NT2/D1 (cell line): ENCODE measurements at regions not wholly inside any gene's neighbourhood (a gene's known extent, or its start where the extent isn't known, plus 50 kb on each side); places are given as distances from the start of the nearest gene placed in this dataset.

ENCODE experiments used
- DNase-seq: peaks from one replicate; pipeline ENCODE4 v3.0.0-alpha.2; 2011; ENCODE audit warnings: low read depth, low spot score
- H3K27me3 ChIP-seq: 2 replicates; pipeline ENCODE4 v1.6.0; 2011; ENCODE audit warnings: mild to moderate bottlenecking; ENCODE audit not compliant: insufficient read length, insufficient read depth
- H3K36me3 ChIP-seq: 2 replicates; pipeline ENCODE4 v1.6.1; 2011; ENCODE audit warnings: mild to moderate bottlenecking, low read length, mixed read lengths; ENCODE audit not compliant: insufficient read depth, insufficient read length
- H3K4me1 ChIP-seq: 2 replicates; pipeline ENCODE4 v1.5.1; 2011; ENCODE audit not compliant: insufficient read depth, insufficient read length
- H3K4me3 ChIP-seq: 2 replicates; pipeline ENCODE4 v1.5.1; 2011; ENCODE audit warnings: low read depth; ENCODE audit not compliant: insufficient read length
- H3K9ac ChIP-seq: 2 replicates; pipeline ENCODE4 v1.6.0; 2011; ENCODE audit warnings: low read depth; ENCODE audit not compliant: insufficient read length
- H3K9me3 ChIP-seq: 2 replicates; pipeline ENCODE4 v1.5.1; 2011; ENCODE audit warnings: mild to moderate bottlenecking, low read length; ENCODE audit not compliant: insufficient read depth
- SUZ12 ChIP-seq: IDR thresholded peaks from 2 replicates; pipeline ENCODE4 v1.6.1; 2011; ENCODE audit not compliant: insufficient read length, insufficient read depth; ENCODE audit errors: extremely low read depth
- YY1 ChIP-seq: IDR thresholded peaks from 2 replicates; pipeline ENCODE4 v1.6.1; 2011; ENCODE audit not compliant: insufficient read length, insufficient read depth
- ZNF274 ChIP-seq: IDR thresholded peaks from 2 replicates; pipeline ENCODE4 v1.6.1; 2011; ENCODE audit warnings: mild to moderate bottlenecking, low read depth, low read length

GRCh38 chr16:29318037-29318436, 88.5 kb downstream of the NPIPB11 start:
- no peak for TF ChIP-seq YY1
- no peak for TF ChIP-seq ZNF274
- TF ChIP-seq SUZ12: no peak

DNA sequence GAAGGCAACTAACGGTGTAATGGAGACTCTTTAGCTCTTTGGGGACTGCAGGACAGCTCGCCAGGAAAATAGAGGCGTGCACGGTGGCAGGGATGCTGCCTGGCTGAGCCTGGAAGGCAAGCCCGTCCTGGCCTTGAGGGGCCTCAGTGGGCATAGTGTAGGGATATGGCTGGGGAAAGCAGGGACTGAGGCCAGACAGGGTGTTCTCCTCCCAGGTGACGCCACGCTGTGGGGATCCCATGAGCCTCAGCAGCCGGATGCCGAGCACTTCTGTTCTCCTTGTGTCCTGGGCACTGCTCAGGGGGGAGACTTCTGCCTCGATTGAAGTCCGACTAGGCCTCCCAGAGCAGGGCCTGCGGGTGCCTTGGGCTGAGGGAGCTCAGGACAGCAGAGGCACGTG, 89.2 kb downstream of the NPIPB11 start:
- Histone ChIP-seq H3K4me3 (no peak overlapping the region), H3K9me3 (no peaks in the 10 kb centered on the region), H3K27me3 (no peaks in the 10 kb centered on the region), H3K4me1 (peaks cover 22% of the 10 kb centered on the region), H3K36me3 (no peaks in the 10 kb centered on the region), H3K9ac (no peak overlapping the region)
- no peak for DNase-seq
- TF ChIP-seq ZNF274 (no peak), SUZ12 (no peak), YY1 (no peak)

More at GRCh38 chr16:29318037-29318436, 88.5 kb downstream of the NPIPB11 start:
- Histone ChIP-seq H3K4me1 (peaks cover 22% of the 10 kb centered on the region), H3K27me3 (no peaks in the 10 kb centered on the region), H3K4me3 (no peak overlapping the region), H3K9ac (no peak overlapping the region), H3K9me3 (no peaks in the 10 kb centered on the region), H3K36me3 (no peaks in the 10 kb centered on the region)
- DNase-seq: no peak

DNA sequence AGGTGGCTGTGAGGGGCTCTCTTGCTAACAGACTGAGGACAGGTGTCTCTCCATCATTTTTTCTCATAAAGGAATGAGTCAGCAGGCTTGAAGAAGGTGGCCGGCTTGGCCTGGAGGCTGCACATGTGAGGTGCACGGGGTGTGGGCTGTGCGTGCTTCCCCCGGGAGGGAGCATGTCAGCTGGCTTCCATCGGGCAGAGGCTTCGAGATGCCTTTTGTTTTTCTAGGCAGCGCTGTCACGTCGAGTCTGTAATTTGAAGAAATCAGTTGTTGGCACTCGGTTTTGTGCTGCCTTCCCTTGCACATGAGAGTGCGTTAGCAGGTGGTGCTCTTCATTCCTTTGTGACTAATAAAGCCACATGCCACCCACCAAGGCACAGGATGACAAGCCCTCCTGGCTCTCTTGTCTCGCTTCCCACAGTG, 89.7 kb downstream of the NPIPB11 start:
- Histone ChIP-seq H3K4me1 (peaks cover 22% of the 10 kb centered on the region), H3K4me3 (no peak overlapping the region), H3K27me3 (no peaks in the 10 kb centered on the region), H3K9ac (no peak overlapping the region), H3K9me3 (no peaks in the 10 kb centered on the region), H3K36me3 (no peaks in the 10 kb centered on the region)
- DNase-seq: no peak
- TF ChIP-seq YY1 (no peak), SUZ12 (no peak), ZNF274 (no peak)

DNA sequence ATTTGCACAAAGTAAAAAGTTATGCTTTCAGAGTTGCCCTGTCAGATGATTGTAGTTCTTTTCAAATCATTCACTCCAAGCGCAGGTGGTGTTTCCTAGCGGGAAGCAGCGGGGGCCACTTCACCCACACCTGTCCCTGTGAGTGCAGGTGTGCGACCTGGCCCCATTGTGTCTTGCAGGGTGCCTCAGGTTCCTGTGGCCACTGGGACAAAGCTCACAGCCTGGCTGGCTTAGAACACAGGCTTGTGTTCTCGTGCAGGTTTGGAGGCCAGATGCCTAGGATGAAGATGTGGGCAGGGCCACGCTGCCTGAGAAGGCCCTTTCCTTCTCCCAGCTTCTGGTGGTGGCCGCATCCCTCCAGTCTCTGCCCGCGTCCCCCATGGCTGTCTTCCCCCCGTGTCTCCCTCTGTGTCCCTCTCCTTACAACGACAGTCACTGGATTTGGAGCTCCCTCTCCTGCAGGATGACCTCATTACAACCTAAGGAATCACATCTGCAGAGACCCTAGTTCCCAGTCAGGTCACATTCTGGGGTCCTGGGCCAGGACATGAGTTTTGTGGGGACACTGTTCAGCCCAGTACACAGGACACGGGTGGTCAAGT, 90.5 kb downstream of the NPIPB11 start:
- TF ChIP-seq YY1: no peak
- no peak for TF ChIP-seq SUZ12
- TF ChIP-seq ZNF274: no peak
- no peak for DNase-seq
- Histone ChIP-seq H3K27me3 (no peaks in the 10 kb centered on the region), H3K9ac (peak overlapping the region; percentile 32), H3K36me3 (no peaks in the 10 kb centered on the region), H3K4me3 (no peak overlapping the region), H3K9me3 (no peaks in the 10 kb centered on the region), H3K4me1 (peaks cover 21% of the 10 kb centered on the region)

DNA sequence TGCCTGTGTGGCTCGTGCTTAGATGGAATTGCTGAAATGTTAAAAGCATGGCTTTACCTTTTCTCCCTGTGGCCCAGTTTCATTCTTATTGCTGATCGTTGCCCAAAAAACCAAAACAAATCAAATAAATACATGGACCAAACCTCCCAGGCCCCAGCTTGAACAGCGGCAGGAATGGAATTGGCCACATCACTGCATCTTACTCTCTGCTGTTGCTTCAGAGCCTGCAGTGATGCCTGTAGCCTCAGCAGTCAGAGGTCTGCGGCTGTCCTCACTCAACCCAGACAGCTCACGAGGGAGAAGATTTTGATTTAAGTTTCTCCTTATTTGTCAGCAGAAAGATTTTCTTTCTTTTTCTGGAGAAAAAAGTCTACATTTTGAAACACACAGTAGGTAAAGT, 91.5 kb downstream of the NPIPB11 start:
- TF ChIP-seq SUZ12 (no peak), ZNF274 (no peak), YY1 (no peak)
- H3K9me3 ChIP-seq: no peaks in the 10 kb centered on the region
- no peaks in the 10 kb centered on the region for H3K27me3 ChIP-seq
- peaks cover 16% of the 10 kb centered on the region for H3K4me1 ChIP-seq
- H3K36me3 ChIP-seq: no peaks in the 10 kb centered on the region
- H3K9ac ChIP-seq: no peak overlapping the region
- no peak for DNase-seq
- H3K4me3 ChIP-seq: no peak overlapping the region

GRCh38 chr16:29314292-29314934, 92.1 kb downstream of the NPIPB11 start:
- no peak for TF ChIP-seq ZNF274
- TF ChIP-seq SUZ12: no peak
- Histone ChIP-seq H3K9me3 (no peaks in the 10 kb centered on the region), H3K9ac (no peak overlapping the region), H3K27me3 (no peaks in the 10 kb centered on the region), H3K4me3 (no peak overlapping the region), H3K36me3 (no peaks in the 10 kb centered on the region), H3K4me1 (peaks cover 16% of the 10 kb centered on the region)
- no peak for DNase-seq

- no peak overlapping the region for H3K9ac ChIP-seq
- no peaks in the 10 kb centered on the region for H3K9me3 ChIP-seq
- H3K4me3 ChIP-seq: no peak overlapping the region
- TF ChIP-seq ZNF274: no peak
- no peak for TF ChIP-seq SUZ12
- no peak for TF ChIP-seq YY1
- H3K36me3 ChIP-seq: no peaks in the 10 kb centered on the region
- peaks cover 16% of the 10 kb centered on the region for H3K4me1 ChIP-seq
- no peak for DNase-seq
- H3K27me3 ChIP-seq: no peaks in the 10 kb centered on the region
Measured at GRCh38 chr16:29313559-29314048, 92.9 kb downstream of the NPIPB11 start.
